HepG2 (cell line): ENCODE measurements at regions not wholly inside any gene's neighbourhood (a gene's known extent, or its start where the extent isn't known, plus 50 kb on each side); places are given as distances from the start of the nearest gene placed in this dataset.
A peak's percentile ranks its signal among the peaks of the same experiment; 100 is the strongest.

Experiments
- GZF1 ChIP-seq: sonication (generic); formaldehyde crosslinking; IDR thresholded peaks from 2 replicates; pipeline ENCODE4 v1.5.1; 2020; ENCODE audit warnings: mild to moderate bottlenecking, missing genetic modification reagents
- MED1 ChIP-seq: sonication (generic); formaldehyde crosslinking; IDR thresholded peaks from 2 replicates; pipeline ENCODE4 v1.4.0; 2020; ENCODE audit warnings: missing genetic modification reagents
- MIER2 ChIP-seq: IDR thresholded peaks from 2 replicates; pipeline ENCODE4 v1.6.1; 2016; ENCODE audit warnings: missing biosample characterization, missing genetic modification reagents
- RBFOX2 ChIP-seq: fragments of 200-400 bp; formaldehyde crosslinking; IDR thresholded peaks from 2 replicates; pipeline ENCODE4 v1.6.1; 2017; ENCODE audit warnings: low read depth, mild to moderate bottlenecking, low read length
- RFXANK ChIP-seq: IDR thresholded peaks from 2 replicates; pipeline ENCODE4 v1.6.1; 2016
- RXRB ChIP-seq: IDR thresholded peaks from 2 replicates; pipeline ENCODE4 v1.6.1; 2016; ENCODE audit warnings: borderline replicate concordance, missing genetic modification reagents, missing compliant biosample characterization
- SIN3A ChIP-seq: IDR thresholded peaks from 2 replicates; pipeline ENCODE4 v1.6.1; 2011; ENCODE audit warnings: low read depth, mild to moderate bottlenecking, control low read depth, low read length, borderline replicate concordance
- SOX5 ChIP-seq: IDR thresholded peaks from 2 replicates; pipeline ENCODE4 v1.6.1; 2016; ENCODE audit warnings: borderline replicate concordance
- ZNF180 ChIP-seq: sonication (generic); formaldehyde crosslinking; IDR thresholded peaks from 2 replicates; pipeline ENCODE4 v1.4.0; 2020; ENCODE audit warnings: low read depth, missing genetic modification reagents, borderline replicate concordance
- ZNF317 ChIP-seq: sonication (generic); formaldehyde crosslinking; IDR thresholded peaks from 2 replicates; pipeline ENCODE4 v1.5.0; 2020; ENCODE audit warnings: mild to moderate bottlenecking, missing genetic modification reagents
- ZNF83 ChIP-seq: sonication (generic); formaldehyde crosslinking; IDR thresholded peaks from 2 replicates; pipeline ENCODE4 v1.4.0; 2020; ENCODE audit warnings: missing genetic modification reagents, mild to moderate bottlenecking, borderline replicate concordance
- TF ChIP-seq, protein P1 (sequence below): sonication (generic); formaldehyde crosslinking; IDR thresholded peaks from 2 replicates; pipeline ENCODE4 v1.4.0; 2020; ENCODE audit warnings: mild to moderate bottlenecking, missing genetic modification reagents
- TF ChIP-seq, protein P2 (sequence below): sonication (generic); formaldehyde crosslinking; IDR thresholded peaks from 2 replicates; pipeline ENCODE4 v1.8.0; 2022; ENCODE audit warnings: mild to moderate bottlenecking, missing genetic modification reagents, borderline replicate concordance
- TF ChIP-seq, protein P3 (sequence below): sonication (generic); formaldehyde crosslinking; IDR thresholded peaks from 2 replicates; pipeline ENCODE4 v1.8.0; 2022; ENCODE audit warnings: missing genetic modification reagents, low read depth, mild to moderate bottlenecking, borderline replicate concordance
- TF ChIP-seq, protein P4 (sequence below): sonication (generic); formaldehyde crosslinking; IDR thresholded peaks from 2 replicates; pipeline ENCODE4 v1.9.0; 2021; ENCODE audit warnings: missing genetic modification reagents, borderline replicate concordance
- TF ChIP-seq, protein P5 (sequence below): sonication (generic); formaldehyde crosslinking; IDR thresholded peaks from 2 replicates; pipeline ENCODE4 v1.5.0; 2020; ENCODE audit warnings: missing genetic modification reagents
- TF ChIP-seq, protein P6 (sequence below): sonication (generic); formaldehyde crosslinking; IDR thresholded peaks from 2 replicates; pipeline ENCODE4 v1.8.0; 2022; ENCODE audit warnings: low read depth, missing genetic modification reagents

DNA sequence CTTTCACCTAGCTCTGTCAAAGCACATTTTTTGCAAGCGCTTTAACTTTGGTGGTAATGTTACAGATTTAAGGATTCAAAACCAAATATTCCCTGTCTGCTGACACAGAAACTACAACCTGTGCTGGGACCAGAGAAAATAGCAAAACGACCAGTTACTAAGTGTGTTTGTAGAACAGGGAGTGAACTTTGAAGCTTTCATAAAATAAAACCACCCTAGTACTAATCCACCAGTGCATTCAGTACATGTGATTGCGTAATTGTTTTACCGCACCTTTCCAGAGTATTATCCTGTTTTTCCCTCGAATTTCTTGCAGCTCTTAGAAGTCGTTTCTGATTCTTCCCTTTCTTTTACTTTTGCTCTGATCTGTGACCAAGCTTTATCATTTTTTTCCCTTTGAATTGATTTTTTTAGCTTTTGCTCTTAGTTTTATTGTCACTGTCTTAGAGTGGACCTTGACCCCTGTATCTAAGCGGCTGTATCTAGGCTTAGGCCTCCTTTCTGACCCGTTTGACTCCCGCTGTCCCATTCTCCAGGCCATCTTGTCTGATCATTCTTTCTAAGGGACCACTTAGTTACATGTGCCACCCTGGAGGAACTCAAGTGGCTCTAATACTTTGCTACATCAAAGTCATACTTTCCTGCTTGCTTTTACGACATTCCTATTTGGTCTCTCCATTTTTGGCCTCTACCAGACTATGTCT lies 429.4 kb downstream of the PCNX1 start (continued):
- no peak for TF ChIP-seq SIN3A
- TF ChIP-seq RBFOX2 = peak; percentile 36; the same call in 1 of the 2 replicates
- TF ChIP-seq MED1 (CRISPR knock-in tag) = 0 out of 2 replicates have a peak, but pooled peaks have one; percentile 19
- no peak for TF ChIP-seq ZNF180 (CRISPR knock-in tag)
- TF ChIP-seq ZNF83 (CRISPR knock-in tag) = no peak
- TF ChIP-seq GZF1 = no peak
- TF ChIP-seq, protein P1, sequence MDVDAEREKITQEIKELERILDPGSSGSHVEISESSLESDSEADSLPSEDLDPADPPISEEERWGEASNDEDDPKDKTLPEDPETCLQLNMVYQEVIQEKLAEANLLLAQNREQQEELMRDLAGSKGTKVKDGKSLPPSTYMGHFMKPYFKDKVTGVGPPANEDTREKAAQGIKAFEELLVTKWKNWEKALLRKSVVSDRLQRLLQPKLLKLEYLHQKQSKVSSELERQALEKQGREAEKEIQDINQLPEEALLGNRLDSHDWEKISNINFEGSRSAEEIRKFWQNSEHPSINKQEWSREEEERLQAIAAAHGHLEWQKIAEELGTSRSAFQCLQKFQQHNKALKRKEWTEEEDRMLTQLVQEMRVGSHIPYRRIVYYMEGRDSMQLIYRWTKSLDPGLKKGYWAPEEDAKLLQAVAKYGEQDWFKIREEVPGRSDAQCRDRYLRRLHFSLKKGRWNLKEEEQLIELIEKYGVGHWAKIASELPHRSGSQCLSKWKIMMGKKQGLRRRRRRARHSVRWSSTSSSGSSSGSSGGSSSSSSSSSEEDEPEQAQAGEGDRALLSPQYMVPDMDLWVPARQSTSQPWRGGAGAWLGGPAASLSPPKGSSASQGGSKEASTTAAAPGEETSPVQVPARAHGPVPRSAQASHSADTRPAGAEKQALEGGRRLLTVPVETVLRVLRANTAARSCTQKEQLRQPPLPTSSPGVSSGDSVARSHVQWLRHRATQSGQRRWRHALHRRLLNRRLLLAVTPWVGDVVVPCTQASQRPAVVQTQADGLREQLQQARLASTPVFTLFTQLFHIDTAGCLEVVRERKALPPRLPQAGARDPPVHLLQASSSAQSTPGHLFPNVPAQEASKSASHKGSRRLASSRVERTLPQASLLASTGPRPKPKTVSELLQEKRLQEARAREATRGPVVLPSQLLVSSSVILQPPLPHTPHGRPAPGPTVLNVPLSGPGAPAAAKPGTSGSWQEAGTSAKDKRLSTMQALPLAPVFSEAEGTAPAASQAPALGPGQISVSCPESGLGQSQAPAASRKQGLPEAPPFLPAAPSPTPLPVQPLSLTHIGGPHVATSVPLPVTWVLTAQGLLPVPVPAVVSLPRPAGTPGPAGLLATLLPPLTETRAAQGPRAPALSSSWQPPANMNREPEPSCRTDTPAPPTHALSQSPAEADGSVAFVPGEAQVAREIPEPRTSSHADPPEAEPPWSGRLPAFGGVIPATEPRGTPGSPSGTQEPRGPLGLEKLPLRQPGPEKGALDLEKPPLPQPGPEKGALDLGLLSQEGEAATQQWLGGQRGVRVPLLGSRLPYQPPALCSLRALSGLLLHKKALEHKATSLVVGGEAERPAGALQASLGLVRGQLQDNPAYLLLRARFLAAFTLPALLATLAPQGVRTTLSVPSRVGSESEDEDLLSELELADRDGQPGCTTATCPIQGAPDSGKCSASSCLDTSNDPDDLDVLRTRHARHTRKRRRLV (CRISPR knock-in tag) = no peak
- TF ChIP-seq, protein P2, sequence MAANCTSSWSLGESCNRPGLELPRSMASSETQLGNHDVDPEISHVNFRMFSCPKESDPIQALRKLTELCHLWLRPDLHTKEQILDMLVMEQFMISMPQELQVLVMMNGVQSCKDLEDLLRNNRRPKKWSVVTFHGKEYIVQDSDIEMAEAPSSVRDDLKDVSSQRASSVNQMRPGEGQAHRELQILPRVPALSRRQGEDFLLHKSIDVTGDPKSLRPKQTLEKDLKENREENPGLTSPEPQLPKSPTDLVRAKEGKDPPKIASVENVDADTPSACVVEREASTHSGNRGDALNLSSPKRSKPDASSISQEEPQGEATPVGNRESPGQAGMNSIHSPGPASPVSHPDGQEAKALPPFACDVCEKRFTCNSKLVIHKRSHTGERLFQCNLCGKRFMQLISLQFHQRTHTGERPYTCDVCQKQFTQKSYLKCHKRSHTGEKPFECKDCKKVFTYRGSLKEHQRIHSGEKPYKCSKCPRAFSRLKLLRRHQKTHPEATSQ = peak; percentile 45; the same call in 1 of the 2 replicates
- peak; percentile 56; the same call in 1 of the 2 replicates for TF ChIP-seq SOX5 (CRISPR knock-in tag)
- TF ChIP-seq, protein P3, sequence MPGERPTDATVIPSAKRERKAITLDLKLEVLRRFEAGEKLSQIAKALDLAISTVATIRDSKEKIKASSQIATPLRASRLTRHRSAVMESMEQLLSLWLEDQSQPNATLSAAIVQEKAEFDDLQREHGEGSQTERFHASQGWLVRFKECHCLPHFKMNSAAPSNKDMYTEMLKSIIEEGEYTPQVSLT (CRISPR knock-in tag) = no peak
- TF ChIP-seq RXRB (CRISPR knock-in tag) = peak; percentile 39; the same call in 1 of the 2 replicates
- TF ChIP-seq, protein P4, sequence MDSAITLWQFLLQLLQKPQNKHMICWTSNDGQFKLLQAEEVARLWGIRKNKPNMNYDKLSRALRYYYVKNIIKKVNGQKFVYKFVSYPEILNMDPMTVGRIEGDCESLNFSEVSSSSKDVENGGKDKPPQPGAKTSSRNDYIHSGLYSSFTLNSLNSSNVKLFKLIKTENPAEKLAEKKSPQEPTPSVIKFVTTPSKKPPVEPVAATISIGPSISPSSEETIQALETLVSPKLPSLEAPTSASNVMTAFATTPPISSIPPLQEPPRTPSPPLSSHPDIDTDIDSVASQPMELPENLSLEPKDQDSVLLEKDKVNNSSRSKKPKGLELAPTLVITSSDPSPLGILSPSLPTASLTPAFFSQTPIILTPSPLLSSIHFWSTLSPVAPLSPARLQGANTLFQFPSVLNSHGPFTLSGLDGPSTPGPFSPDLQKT (CRISPR knock-in tag) = no peak
- TF ChIP-seq, protein P5, sequence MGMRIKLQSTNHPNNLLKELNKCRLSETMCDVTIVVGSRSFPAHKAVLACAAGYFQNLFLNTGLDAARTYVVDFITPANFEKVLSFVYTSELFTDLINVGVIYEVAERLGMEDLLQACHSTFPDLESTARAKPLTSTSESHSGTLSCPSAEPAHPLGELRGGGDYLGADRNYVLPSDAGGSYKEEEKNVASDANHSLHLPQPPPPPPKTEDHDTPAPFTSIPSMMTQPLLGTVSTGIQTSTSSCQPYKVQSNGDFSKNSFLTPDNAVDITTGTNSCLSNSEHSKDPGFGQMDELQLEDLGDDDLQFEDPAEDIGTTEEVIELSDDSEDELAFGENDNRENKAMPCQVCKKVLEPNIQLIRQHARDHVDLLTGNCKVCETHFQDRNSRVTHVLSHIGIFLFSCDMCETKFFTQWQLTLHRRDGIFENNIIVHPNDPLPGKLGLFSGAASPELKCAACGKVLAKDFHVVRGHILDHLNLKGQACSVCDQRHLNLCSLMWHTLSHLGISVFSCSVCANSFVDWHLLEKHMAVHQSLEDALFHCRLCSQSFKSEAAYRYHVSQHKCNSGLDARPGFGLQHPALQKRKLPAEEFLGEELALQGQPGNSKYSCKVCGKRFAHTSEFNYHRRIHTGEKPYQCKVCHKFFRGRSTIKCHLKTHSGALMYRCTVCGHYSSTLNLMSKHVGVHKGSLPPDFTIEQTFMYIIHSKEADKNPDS (CRISPR knock-in tag) = peak; percentile 95
- TF ChIP-seq MIER2 (CRISPR knock-in tag) = 0 out of 2 replicates have a peak, but pooled peaks have one; percentile 43
- 0 out of 2 replicates have a peak, but pooled peaks have one; percentile 38 for TF ChIP-seq ZNF317
- TF ChIP-seq, protein P6, sequence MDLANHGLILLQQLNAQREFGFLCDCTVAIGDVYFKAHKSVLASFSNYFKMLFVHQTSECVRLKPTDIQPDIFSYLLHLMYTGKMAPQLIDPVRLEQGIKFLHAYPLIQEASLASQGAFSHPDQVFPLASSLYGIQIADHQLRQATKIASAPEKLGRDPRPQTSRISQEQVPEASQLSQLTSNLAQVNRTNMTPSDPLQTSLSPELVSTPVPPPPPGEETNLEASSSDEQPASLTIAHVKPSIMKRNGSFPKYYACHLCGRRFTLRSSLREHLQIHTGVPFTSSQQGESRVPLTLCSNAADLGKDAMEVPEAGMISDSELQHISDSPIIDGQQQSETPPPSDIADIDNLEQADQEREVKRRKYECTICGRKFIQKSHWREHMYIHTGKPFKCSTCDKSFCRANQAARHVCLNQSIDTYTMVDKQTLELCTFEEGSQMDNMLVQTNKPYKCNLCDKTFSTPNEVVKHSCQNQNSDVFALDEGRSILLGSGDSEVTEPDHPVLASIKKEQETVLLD = no peak
- TF ChIP-seq RFXANK (CRISPR knock-in tag) = peak; percentile 49; the same call in 1 of the 2 replicates
